ENCODE measurements at regions not wholly inside any gene's neighbourhood (a gene's known extent, or its start where the extent isn't known, plus 50 kb on each side); places are given as distances from the start of the nearest gene placed in this dataset.

DNA sequence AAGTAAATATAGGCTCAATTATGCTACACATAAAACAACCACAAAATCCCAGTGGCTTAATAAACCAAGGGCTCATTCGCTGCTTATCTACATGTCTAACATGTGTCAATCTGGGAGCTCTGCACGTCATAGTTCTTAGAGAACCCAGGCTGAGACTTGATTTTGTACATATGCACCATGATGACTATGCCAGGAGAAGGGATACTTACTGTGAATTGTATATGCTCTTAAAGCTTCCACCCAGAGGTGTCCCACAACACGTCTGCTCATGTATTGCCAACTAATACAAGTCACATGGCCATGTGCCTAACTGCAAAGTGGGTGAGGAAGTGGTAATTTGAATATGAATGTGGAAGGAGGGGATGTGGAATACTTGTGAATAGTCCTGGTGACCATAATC, 262.1 kb downstream of the CPS1 start:
- no peaks in the 10 kb centered on the region for H3K27me3 ChIP-seq (ENCODE audit: insufficient read depth, low read length)
- Mint-ChIP-seq H3K27ac (no peak overlapping the region), H3K27me3 (no peaks in the 10 kb centered on the region), H3K9me3 (peaks cover 0 to 9% (median 3%) of the 10 kb centered on the region in 8 donors), H3K4me3 (no peak overlapping the region), H3K36me3 (no peaks in the 10 kb centered on the region), H3K4me1 (no peaks in the 10 kb centered on the region)
- CTCF ChIA-PET (ENCODE audit: partially characterized antibody): no interaction called here
- H3K4me1 ChIP-seq (ENCODE audit: insufficient read depth, low read length): no peaks in the 10 kb centered on the region
- POLR2A ChIA-PET (ENCODE audit: partially characterized antibody): no interaction called here
- no peaks in the 10 kb centered on the region for H3K36me3 ChIP-seq (ENCODE audit: insufficient read depth, low read length)
- no peak for DNase-seq
- H3K27ac ChIP-seq (ENCODE audit: low read depth, low read length): no peak overlapping the region
- intact Hi-C loops (cut with micrococcal nuclease): no loop called here
- no peak overlapping the region for H3K4me3 ChIP-seq (ENCODE audit: low read length in 2 of 2)
- H3K9me3 ChIP-seq (ENCODE audit: control insufficient read depth in 1 of 2, low read length in 2 of 2): no peaks in the 10 kb centered on the region

DNA sequence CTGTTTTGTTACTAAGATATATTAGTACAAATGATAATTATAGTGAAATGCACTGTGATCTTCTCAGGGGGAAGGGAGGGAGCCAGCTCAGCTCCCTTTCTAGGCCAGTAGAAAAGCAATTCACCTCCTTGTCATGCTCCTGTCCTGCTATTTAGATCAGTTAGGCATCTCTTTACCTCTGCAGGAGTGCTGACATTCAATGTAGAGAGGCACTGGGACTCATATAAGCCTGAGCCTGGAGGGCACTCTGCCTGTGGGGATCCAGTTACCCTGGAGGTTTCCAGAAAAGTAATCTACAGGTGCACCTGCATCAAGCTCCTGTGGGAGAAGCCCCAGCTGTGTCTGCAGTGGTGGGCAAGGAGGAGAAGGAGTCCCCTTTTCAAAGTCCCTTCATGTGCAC, 277.0 kb downstream of the CPS1 start:
- H3K36me3 Mint-ChIP-seq: no peaks in the 10 kb centered on the region
- no peaks in the 10 kb centered on the region for H3K4me1 Mint-ChIP-seq

DNA sequence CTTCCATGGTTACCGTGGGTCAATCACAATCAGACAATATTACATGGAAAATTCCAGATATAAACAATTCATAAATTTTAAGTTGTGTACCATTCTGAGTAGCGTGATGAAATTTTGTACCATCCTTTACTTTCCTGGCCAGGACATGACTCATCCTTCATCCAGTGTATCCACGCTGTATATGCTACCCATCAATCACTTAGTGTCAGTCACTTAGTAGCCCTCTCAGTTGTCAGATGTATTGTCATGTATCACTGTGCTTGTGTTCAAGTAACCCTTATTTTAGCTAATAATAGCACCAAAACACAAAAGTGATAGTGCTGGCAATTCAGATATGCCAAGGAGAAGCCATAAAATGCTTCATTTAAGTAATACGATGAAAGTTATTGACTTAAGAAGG, 282.6 kb downstream of the CPS1 start:
- no peaks in the 10 kb centered on the region for H3K4me1 ChIP-seq (ENCODE audit: insufficient read depth, low read length)
- H3K9me3 ChIP-seq (ENCODE audit: control insufficient read depth in 1 of 2, low read length in 2 of 2): no peaks in the 10 kb centered on the region
- ChIA-PET CTCF (ENCODE audit: partially characterized antibody) (no interaction called here), POLR2A (ENCODE audit: partially characterized antibody) (no interaction called here)
- no peaks in the 10 kb centered on the region for H3K36me3 Mint-ChIP-seq
- H3K27ac ChIP-seq (ENCODE audit: low read depth, low read length): no peak overlapping the region
- H3K27ac Mint-ChIP-seq: no peak overlapping the region
- no peak overlapping the region for H3K4me3 ChIP-seq (ENCODE audit: low read length in 2 of 2)
- no peak overlapping the region for H3K4me3 Mint-ChIP-seq
- no peaks in the 10 kb centered on the region for H3K27me3 ChIP-seq (ENCODE audit: insufficient read depth, low read length)
- intact Hi-C loops (cut with micrococcal nuclease): no loop called here
- no peak for DNase-seq
- no peaks in the 10 kb centered on the region for H3K27me3 Mint-ChIP-seq
- H3K36me3 ChIP-seq (ENCODE audit: insufficient read depth, low read length): no peaks in the 10 kb centered on the region
- no peaks in the 10 kb centered on the region for H3K4me1 Mint-ChIP-seq
- peaks cover 0 to 3% (median 2%) of the 10 kb centered on the region in 8 donors for H3K9me3 Mint-ChIP-seq

More for the DNA sequence above, 277.0 kb downstream of the CPS1 start:
- POLR2A ChIA-PET (ENCODE audit: partially characterized antibody): no interaction called here
- no peak overlapping the region for H3K4me3 ChIP-seq (ENCODE audit: low read length in 2 of 2)
- intact Hi-C loops (cut with micrococcal nuclease): no loop called here
- peaks cover 0 to 8% (median 3%) of the 10 kb centered on the region in 8 donors for H3K9me3 Mint-ChIP-seq
- no peak overlapping the region for H3K4me3 Mint-ChIP-seq
- H3K27ac Mint-ChIP-seq: no peak overlapping the region
- no peaks in the 10 kb centered on the region for H3K27me3 ChIP-seq (ENCODE audit: insufficient read depth, low read length)
- CTCF ChIA-PET (ENCODE audit: partially characterized antibody): no interaction called here
- no peak overlapping the region for H3K27ac ChIP-seq (ENCODE audit: low read depth, low read length)
- H3K4me1 ChIP-seq (ENCODE audit: insufficient read depth, low read length): no peaks in the 10 kb centered on the region
- no peaks in the 10 kb centered on the region for H3K27me3 Mint-ChIP-seq
- no peaks in the 10 kb centered on the region for H3K36me3 ChIP-seq (ENCODE audit: insufficient read depth, low read length)
- no peak for DNase-seq
- H3K9me3 ChIP-seq (ENCODE audit: control insufficient read depth in 1 of 2, low read length in 2 of 2): no peaks in the 10 kb centered on the region

DNA sequence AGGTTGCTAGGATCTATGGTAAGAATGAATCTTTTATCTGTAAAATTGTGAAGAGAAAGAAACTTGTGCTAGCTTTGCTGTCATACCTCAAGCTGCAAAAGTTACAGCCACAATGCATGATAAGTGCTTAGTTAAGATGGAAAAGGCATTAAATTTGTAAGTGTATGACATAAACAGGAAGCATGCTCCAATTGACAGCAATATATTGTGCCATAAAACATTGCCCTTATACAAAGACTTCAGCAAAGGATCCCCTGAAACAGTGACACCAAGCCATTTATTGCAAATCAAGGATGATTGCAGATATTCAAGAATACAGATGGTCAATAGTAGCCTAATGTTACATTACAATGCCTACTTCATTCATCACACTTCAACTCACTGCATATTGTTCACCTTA, 283.1 kb downstream of the CPS1 start:
- no peak overlapping the region for H3K4me3 Mint-ChIP-seq
- no peak overlapping the region for H3K27ac Mint-ChIP-seq
- no peaks in the 10 kb centered on the region for H3K4me1 Mint-ChIP-seq
- H3K27me3 Mint-ChIP-seq: no peaks in the 10 kb centered on the region
- no peaks in the 10 kb centered on the region for H3K36me3 Mint-ChIP-seq
- no peaks in the 10 kb centered on the region for H3K27me3 ChIP-seq (ENCODE audit: insufficient read depth, low read length)
- H3K9me3 Mint-ChIP-seq: peaks cover 0 to 3% (median under 1%) of the 10 kb centered on the region in 8 donors
- no peak for DNase-seq
- CTCF ChIA-PET (ENCODE audit: partially characterized antibody): no interaction called here
- intact Hi-C loops (cut with micrococcal nuclease): no loop called here
- no peaks in the 10 kb centered on the region for H3K9me3 ChIP-seq (ENCODE audit: control insufficient read depth in 1 of 2, low read length in 2 of 2)
- no peak overlapping the region for H3K27ac ChIP-seq (ENCODE audit: low read depth, low read length)
- no peak overlapping the region for H3K4me3 ChIP-seq (ENCODE audit: low read length in 2 of 2)
- H3K4me1 ChIP-seq (ENCODE audit: insufficient read depth, low read length): no peaks in the 10 kb centered on the region
- no peaks in the 10 kb centered on the region for H3K36me3 ChIP-seq (ENCODE audit: insufficient read depth, low read length)
- POLR2A ChIA-PET (ENCODE audit: partially characterized antibody): no interaction called here

DNA sequence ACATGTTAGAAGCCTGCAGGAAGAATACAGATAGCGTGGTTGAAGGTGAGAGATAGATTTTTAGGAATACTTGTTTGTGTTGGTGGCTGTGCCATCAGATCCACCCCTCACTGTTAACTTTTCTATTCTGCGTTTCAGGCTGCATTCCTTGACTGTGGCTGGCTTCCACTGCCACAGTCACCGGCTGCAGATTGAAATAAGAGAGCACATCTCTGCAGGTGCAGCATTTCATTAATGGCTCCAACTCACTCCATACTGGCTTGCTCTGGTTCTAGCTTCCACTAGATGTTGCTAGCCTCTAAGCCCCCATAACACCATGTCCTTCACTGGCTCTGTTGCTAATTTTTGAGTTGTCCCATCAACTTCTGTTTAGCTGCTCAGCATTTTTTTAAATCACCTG, 286.5 kb downstream of the CPS1 start:
- Mint-ChIP-seq H3K36me3 (no peaks in the 10 kb centered on the region), H3K4me3 (no peak overlapping the region), H3K27ac (no peak overlapping the region), H3K9me3 (peaks cover 0 to 3% (median 0%) of the 10 kb centered on the region in 8 donors), H3K4me1 (no peaks in the 10 kb centered on the region), H3K27me3 (no peaks in the 10 kb centered on the region)
- Histone ChIP-seq H3K9me3 (ENCODE audit: control insufficient read depth in 1 of 2, low read length in 2 of 2) (no peaks in the 10 kb centered on the region), H3K36me3 (ENCODE audit: insufficient read depth, low read length) (no peaks in the 10 kb centered on the region), H3K4me1 (ENCODE audit: insufficient read depth, low read length) (no peaks in the 10 kb centered on the region), H3K27ac (ENCODE audit: low read depth, low read length) (no peak overlapping the region), H3K4me3 (ENCODE audit: low read length in 2 of 2) (no peak overlapping the region), H3K27me3 (ENCODE audit: insufficient read depth, low read length) (no peaks in the 10 kb centered on the region)
- POLR2A ChIA-PET (ENCODE audit: partially characterized antibody): no interaction called here
- intact Hi-C loops (cut with micrococcal nuclease): no loop called here
- CTCF ChIA-PET (ENCODE audit: partially characterized antibody): no interaction called here
- DNase-seq: no peak

DNA sequence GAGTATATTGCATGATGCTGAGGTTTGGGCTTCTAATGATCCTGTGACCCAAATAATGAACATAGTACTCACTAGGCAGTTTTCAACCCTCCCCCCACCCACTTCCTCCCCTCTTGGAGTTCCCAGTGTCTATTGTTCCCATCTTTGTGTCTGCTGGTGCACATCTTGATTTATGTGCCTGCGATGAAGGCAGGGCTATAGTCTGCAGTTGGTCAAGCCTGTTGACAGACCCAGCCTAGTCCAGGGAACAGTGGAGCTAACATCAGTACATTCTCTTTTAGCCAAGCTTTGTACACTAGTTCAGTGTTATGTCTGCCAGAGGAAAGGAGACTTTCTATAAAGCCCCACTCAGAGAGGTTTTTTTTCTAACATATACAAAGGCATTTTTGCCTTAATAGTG, 287.6 kb downstream of the CPS1 start:
- Mint-ChIP-seq H3K36me3 (no peaks in the 10 kb centered on the region), H3K27ac (no peak overlapping the region), H3K4me3 (no peak overlapping the region), H3K4me1 (no peaks in the 10 kb centered on the region), H3K27me3 (no peaks in the 10 kb centered on the region), H3K9me3 (peaks cover 0 to 3% (median 0%) of the 10 kb centered on the region in 8 donors)
- no peaks in the 10 kb centered on the region for H3K4me1 ChIP-seq (ENCODE audit: insufficient read depth, low read length)
- ChIA-PET POLR2A (ENCODE audit: partially characterized antibody) (no interaction called here), CTCF (ENCODE audit: partially characterized antibody) (no interaction called here)
- H3K9me3 ChIP-seq (ENCODE audit: control insufficient read depth in 1 of 2, low read length in 2 of 2): no peaks in the 10 kb centered on the region
- H3K4me3 ChIP-seq (ENCODE audit: low read length in 2 of 2): no peak overlapping the region
- intact Hi-C loops (cut with micrococcal nuclease): no loop called here
- H3K36me3 ChIP-seq (ENCODE audit: insufficient read depth, low read length): no peaks in the 10 kb centered on the region
- H3K27me3 ChIP-seq (ENCODE audit: insufficient read depth, low read length): no peaks in the 10 kb centered on the region
- DNase-seq: no peak
- no peak overlapping the region for H3K27ac ChIP-seq (ENCODE audit: low read depth, low read length)

DNA sequence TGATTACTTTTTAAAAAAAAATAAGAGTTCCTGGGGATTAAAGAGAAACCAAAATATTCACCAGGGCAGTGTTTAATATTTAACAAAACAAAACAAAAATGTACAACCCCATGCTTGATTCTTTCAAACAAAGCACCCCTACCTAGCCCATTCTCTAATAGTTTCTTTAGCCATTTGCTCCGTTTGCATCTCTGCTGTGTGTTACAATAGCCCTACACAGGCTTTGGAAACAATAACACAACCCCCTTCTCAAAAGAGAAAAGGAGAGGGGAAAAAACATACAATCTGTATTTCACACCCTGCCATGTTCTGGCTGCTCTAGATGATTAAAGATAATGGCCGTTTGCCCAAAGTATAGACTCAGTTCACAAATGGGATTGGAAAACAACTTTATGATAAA, 302.9 kb downstream of the CPS1 start:
- Mint-ChIP-seq H3K4me3 (no peak overlapping the region), H3K4me1 (no peaks in the 10 kb centered on the region), H3K9me3 (peaks cover 0 to 4% (median under 1%) of the 10 kb centered on the region in 8 donors), H3K27ac (no peak overlapping the region), H3K36me3 (no peaks in the 10 kb centered on the region), H3K27me3 (peaks cover 0 to 1% of the 10 kb centered on the region in 2 donors)
- POLR2A ChIA-PET (ENCODE audit: partially characterized antibody): no interaction called here
- H3K4me1 ChIP-seq (ENCODE audit: insufficient read depth, low read length): no peaks in the 10 kb centered on the region
- H3K9me3 ChIP-seq (ENCODE audit: control insufficient read depth in 1 of 2, low read length in 2 of 2): no peaks in the 10 kb centered on the region
- no peak overlapping the region for H3K27ac ChIP-seq (ENCODE audit: low read depth, low read length)
- CTCF ChIA-PET (ENCODE audit: partially characterized antibody): no interaction called here
- DNase-seq: no peak
- intact Hi-C loops (cut with micrococcal nuclease): no loop called here
- H3K4me3 ChIP-seq (ENCODE audit: low read length in 2 of 2): no peak overlapping the region
- H3K36me3 ChIP-seq (ENCODE audit: insufficient read depth, low read length): no peaks in the 10 kb centered on the region
- H3K27me3 ChIP-seq (ENCODE audit: insufficient read depth, low read length): no peaks in the 10 kb centered on the region

DNA sequence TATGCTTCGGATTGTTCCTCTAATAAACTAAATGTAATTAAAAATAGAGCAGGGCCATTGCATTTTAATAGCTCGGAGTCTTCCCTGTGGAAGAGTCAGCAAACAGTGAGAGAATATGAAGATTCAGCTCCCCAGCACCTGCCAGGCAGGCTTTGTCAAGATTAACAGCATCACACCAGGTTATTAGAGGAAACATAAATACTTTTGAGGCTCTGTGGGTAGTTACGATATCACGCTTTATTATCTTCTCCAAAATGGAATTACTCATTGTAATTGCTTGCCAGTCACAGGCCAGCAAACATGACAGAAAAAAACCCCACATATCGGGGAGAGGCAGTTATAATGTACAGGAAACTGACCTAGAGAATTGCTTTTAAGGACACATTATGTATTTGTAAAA, 303.9 kb downstream of the CPS1 start:
- no peak overlapping the region for H3K4me3 ChIP-seq (ENCODE audit: low read length in 2 of 2)
- no peaks in the 10 kb centered on the region for H3K4me1 ChIP-seq (ENCODE audit: insufficient read depth, low read length)
- H3K9me3 ChIP-seq (ENCODE audit: control insufficient read depth in 1 of 2, low read length in 2 of 2): no peaks in the 10 kb centered on the region
- Mint-ChIP-seq H3K27ac (no peak overlapping the region), H3K4me3 (no peak overlapping the region), H3K4me1 (no peaks in the 10 kb centered on the region), H3K9me3 (peaks cover 0 to 5% (median 0%) of the 10 kb centered on the region in 8 donors), H3K27me3 (no peaks in the 10 kb centered on the region), H3K36me3 (no peaks in the 10 kb centered on the region)
- intact Hi-C loops (cut with micrococcal nuclease): no loop called here
- H3K36me3 ChIP-seq (ENCODE audit: insufficient read depth, low read length): no peaks in the 10 kb centered on the region
- POLR2A ChIA-PET (ENCODE audit: partially characterized antibody): no interaction called here
- DNase-seq: no peak
- CTCF ChIA-PET (ENCODE audit: partially characterized antibody): no interaction called here
- no peaks in the 10 kb centered on the region for H3K27me3 ChIP-seq (ENCODE audit: insufficient read depth, low read length)
- H3K27ac ChIP-seq (ENCODE audit: low read depth, low read length): no peak overlapping the region

Data from CD4-positive, alpha-beta memory T cell (primary cell).